WTC11 (cell line): ENCODE measurements at regions not wholly inside any gene's neighbourhood (a gene's known extent, or its start where the extent isn't known, plus 50 kb on each side); places are given as distances from the start of the nearest gene placed in this dataset.

Source experiments
- CTCF ChIP-seq: fragments of 200-600 bp; IDR thresholded peaks from 2 replicates; pipeline ENCODE4 v1.8.0; 2022; ENCODE audit warnings: antibody characterized with exemption
- ESRRA ChIP-seq: sonication (generic); formaldehyde crosslinking; IDR thresholded peaks from 2 replicates; pipeline ENCODE4 v1.8.1; 2022; ENCODE audit warnings: mild to moderate bottlenecking, missing genetic modification reagents, borderline replicate concordance
- FOXP4 ChIP-seq: sonication (generic); formaldehyde crosslinking; IDR thresholded peaks from 2 replicates; pipeline ENCODE4 v1.8.0; 2022; ENCODE audit warnings: mild to moderate bottlenecking, missing genetic modification reagents
- RELA ChIP-seq: sonication (generic); formaldehyde crosslinking; IDR thresholded peaks from 2 replicates; pipeline ENCODE4 v1.8.1; 2022; ENCODE audit warnings: missing genetic modification reagents, mild to moderate bottlenecking, borderline replicate concordance
- SP1 ChIP-seq: sonication (generic); formaldehyde crosslinking; conservative IDR thresholded peaks from 2 replicates; pipeline ENCODE4 v1.8.1; 2022; ENCODE audit warnings: missing genetic modification reagents
- USF1 ChIP-seq: sonication (generic); formaldehyde crosslinking; IDR thresholded peaks from 2 replicates; pipeline ENCODE4 v1.8.0; 2022; ENCODE audit warnings: mild to moderate bottlenecking, missing genetic modification reagents
- ZNF219 ChIP-seq: sonication (generic); formaldehyde crosslinking; IDR thresholded peaks from 2 replicates; pipeline ENCODE4 v1.8.0; 2023; ENCODE audit warnings: missing genetic modification reagents, mild to moderate bottlenecking, borderline replicate concordance
- ZNF232 ChIP-seq: sonication (generic); formaldehyde crosslinking; IDR thresholded peaks from 2 replicates; pipeline ENCODE4 v1.8.0; 2022; ENCODE audit warnings: mild to moderate bottlenecking, missing genetic modification reagents
- ZNF396 ChIP-seq: fragments of 250-450 bp; sonication (Bioruptor Pico); IDR thresholded peaks from 2 replicates; pipeline ENCODE4 v1.8.0; 2021; ENCODE audit warnings: mild to moderate bottlenecking, moderate library complexity, borderline replicate concordance

GRCh38 chr7:4531236-4531635 lies 150.9 kb upstream of the FOXK1 start:
- no peak for TF ChIP-seq RELA (CRISPR knock-in tag)
- no peak for TF ChIP-seq ZNF219
- TF ChIP-seq ZNF232 (CRISPR knock-in tag) = no peak
- TF ChIP-seq CTCF = no peak
- no peak for TF ChIP-seq USF1 (CRISPR knock-in tag)
- TF ChIP-seq ESRRA (CRISPR knock-in tag) = no peak
- TF ChIP-seq FOXP4 (CRISPR knock-in tag) = no peak
- no peak for TF ChIP-seq SP1 (CRISPR knock-in tag)
- TF ChIP-seq ZNF396 (CRISPR knock-in tag) = no peak
